Ectodermal cell (in vitro differentiated cells): ENCODE measurements at regions not wholly inside any gene's neighbourhood (a gene's known extent, or its start where the extent isn't known, plus 50 kb on each side); places are given as distances from the start of the nearest gene placed in this dataset.

Experiments
- H3K27ac ChIP-seq: 2 replicates; pipeline ENCODE4 v1.7.0; 2013; ENCODE audit warnings: mild to moderate bottlenecking, low read depth, low read length; ENCODE audit not compliant: insufficient read depth, poor library complexity, severe bottlenecking
- H3K27me3 ChIP-seq: 2 replicates; pipeline ENCODE4 v1.7.0; 2013; ENCODE audit warnings: mild to moderate bottlenecking, low read length; ENCODE audit not compliant: insufficient read depth, control insufficient read depth, poor library complexity, severe bottlenecking
- H3K36me3 ChIP-seq: one replicate; pipeline ENCODE4 v1.7.0; 2013; ENCODE audit warnings: low read length; ENCODE audit not compliant: control insufficient read depth, insufficient read depth
- H3K4me1 ChIP-seq: one replicate; pipeline ENCODE4 v1.7.0; 2013; ENCODE audit warnings: low read length; ENCODE audit not compliant: control insufficient read depth, insufficient read depth
- H3K4me3 ChIP-seq: 2 replicates; pipeline ENCODE4 v1.7.0; 2013; ENCODE audit warnings: low read depth, low read length, control low read depth; ENCODE audit not compliant: insufficient read depth
- H3K9me3 ChIP-seq: 2 replicates; pipeline ENCODE4 v1.7.0; 2013; ENCODE audit warnings: mild to moderate bottlenecking, low read length, moderate library complexity; ENCODE audit not compliant: control insufficient read depth
- WGBS, 2 experiments: methylation state at CpG; one replicate each; pipeline ENCODE4 v1.1.7; 2013; ENCODE audit warnings: missing lambda C conversion rate in 2 of 2; 5-methylcytosine and 5-hydroxymethylcytosine counted together

- Histone ChIP-seq H3K36me3 (no peaks in the 10 kb centered on the region), H3K4me1 (no peaks in the 10 kb centered on the region), H3K9me3 (no peaks in the 10 kb centered on the region), H3K27ac (no peak overlapping the region), H3K27me3 (no peaks in the 10 kb centered on the region), H3K4me3 (no peak overlapping the region)
Measured at GRCh38 chr7:20561908-20562307, 53.6 kb upstream of the ABCB5 start.

DNA sequence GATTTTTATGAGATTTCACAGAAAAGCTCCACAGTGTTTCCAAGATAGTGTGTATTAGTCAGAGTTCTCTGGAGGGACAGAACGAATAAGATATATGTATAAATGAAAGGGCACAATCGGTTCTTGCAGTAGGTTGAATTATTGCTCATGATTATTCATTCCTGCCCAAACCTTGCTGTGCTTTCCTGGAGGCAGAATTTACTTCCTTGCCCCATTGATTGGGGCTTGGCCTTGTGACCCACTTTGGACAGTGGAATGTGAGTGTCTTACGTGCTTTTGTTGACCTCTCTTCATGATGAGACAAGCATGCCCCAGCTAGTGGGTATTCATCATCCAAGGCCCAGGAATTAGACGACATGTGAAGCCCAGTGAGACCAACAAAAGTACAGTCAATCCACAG is 53.0 kb upstream of the ABCB5 start:
- no peak overlapping the region for H3K4me3 ChIP-seq
- H3K4me1 ChIP-seq: no peaks in the 10 kb centered on the region
- no peak overlapping the region for H3K27ac ChIP-seq
- no peaks in the 10 kb centered on the region for H3K9me3 ChIP-seq
- H3K27me3 ChIP-seq: no peaks in the 10 kb centered on the region
- 86 to 90% methylated on average over 4 of the region's 4 CpGs for WGBS, 2 experiments
- H3K36me3 ChIP-seq: no peaks in the 10 kb centered on the region
